RPMI7951 (cell line): ENCODE measurements at regions not wholly inside any gene's neighbourhood (a gene's known extent, or its start where the extent isn't known, plus 50 kb on each side); places are given as distances from the start of the nearest gene placed in this dataset.

Source experiments
- DNase-seq: peaks from one replicate; pipeline ENCODE4 v3.0.0-alpha.2; 2012; ENCODE audit warnings: low read depth

DNA sequence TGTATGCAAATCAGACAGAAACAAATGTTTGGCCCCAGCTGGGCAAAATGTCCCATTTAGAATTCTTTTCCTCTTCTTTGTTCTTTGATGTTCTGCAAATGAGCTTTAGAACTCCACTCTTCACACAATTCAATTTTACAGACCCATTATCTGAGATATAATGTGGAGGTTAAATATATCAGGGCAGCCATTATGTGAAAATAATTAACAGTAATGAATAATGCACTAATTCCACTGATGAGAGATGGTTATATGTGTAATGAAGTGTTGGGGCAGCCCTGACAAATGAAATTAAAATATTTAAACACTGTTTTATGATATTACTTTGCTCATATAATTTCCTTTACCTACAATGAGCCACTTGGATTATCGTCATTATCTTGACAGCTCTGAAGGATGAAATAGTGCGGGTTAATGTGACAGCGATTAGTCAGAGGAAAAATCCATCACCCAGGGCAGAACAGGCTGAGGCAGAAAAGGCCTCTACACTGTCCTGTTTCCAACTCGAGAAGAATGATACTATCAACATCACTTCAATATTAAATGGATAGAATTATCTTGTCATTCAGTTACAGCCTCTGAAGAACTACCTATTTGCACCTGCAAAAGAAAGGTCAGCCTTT is 321.1 kb downstream of the RBM26 start:
- DNase-seq: no peak

DNA sequence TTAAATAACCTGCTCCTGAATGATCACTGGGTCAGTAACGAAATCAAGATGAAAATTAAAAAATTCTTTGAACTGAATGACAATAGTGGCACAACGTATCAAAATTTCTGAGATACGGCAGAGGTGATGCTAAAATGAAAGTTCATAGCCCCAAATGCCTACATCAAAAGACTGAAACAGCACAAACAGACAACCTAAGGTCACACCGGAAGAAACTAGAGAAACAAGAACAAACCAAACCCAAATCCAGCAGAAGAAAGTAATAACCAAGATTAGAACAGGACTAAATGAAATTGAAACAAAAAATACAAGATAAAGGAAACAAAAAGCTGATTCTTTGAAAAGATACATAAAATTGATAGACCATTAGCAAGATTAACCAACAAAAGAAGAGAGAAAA is 324.1 kb downstream of the RBM26 start:
- DNase-seq: no peak

DNA sequence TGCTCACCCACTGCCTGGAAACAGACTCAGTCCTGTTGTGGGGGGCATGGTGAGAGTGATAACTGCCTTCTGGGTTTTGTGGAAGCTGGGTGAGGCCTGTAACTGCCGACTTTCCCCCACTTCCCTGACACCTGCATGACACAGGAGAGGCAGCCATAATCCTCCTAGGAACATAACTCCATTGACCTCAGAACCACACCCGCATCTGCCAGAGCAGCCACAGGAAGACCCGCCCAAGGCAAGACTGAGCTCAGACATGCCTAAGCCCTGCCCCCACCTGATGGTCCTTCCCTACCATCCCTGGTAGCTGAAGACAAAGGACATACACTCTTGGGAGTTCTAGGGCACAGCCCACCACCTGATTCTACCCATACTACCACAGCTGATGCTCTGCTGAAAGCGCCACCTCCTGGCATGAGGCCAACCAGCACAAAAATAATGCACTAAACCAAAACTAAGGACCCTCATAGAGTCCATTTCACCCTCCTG is 326.7 kb downstream of the RBM26 start:
- DNase-seq: no peak

DNA sequence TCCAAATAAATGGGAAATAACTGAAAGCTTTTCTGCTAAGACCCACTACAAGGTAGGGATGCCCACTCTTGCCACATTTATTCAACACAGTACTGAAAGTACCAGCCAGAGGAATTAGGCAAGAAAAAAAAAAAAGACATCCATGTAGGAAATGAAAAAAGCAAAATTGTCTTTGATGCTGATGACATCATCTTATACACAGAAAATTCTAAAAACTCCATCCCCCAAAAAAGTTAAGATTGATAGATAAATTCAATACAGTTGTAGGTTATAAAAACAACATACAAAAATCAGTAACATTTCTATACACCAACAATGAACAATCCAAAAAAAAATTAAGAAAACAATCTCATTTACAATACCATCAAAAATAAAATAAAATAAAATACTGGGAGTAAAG is 330.4 kb downstream of the RBM26 start:
- DNase-seq: no peak

DNA sequence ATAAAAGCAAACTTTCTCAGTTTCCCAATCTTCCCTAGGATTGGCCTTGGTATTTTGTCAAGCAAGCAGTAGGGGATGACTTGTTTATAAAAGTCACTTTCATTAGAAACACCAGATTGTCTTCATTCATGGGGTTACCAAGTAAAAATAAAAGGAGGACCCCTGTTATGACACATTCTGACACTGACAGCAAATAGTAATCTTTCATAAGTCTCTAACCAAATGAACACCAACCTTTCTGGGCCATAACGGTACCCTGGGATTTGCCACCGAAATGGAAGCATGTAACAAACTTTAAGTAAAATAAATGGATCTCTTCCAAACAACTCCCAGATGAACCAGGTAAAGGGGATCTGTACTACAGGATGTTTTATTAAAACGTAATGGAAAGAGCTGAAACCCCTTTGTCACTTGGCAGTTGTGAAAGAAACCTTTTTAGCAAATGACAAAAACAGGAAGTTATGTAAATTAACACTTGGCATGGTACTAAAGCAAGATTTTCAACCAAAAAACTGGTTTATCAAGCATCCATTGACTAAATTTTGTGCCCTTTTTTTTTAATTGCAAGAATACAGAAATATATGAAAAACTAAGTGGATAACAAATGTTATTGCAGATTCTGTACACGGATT is 335.6 kb downstream of the RBM26 start:
- no peak for DNase-seq

DNA sequence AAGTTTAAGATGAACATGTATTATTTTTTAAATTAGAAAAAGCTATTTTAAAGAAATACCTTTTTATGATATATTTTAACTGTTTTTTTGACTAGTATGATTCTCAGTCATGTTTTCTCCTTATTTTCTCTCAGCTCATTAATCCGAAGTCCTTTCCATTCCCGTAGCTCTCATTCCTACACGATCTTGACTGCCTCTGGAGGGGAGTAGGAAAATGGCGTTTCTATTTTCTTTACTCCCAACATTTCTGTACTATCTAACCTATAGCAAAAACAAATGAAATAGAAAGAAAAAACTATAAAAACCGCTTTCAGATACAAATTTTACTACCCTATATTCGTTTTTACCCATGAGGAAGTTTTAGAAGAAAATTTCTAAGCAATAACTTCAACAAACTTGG is 343.8 kb downstream of the RBM26 start:
- peak; percentile 1 for DNase-seq

DNA sequence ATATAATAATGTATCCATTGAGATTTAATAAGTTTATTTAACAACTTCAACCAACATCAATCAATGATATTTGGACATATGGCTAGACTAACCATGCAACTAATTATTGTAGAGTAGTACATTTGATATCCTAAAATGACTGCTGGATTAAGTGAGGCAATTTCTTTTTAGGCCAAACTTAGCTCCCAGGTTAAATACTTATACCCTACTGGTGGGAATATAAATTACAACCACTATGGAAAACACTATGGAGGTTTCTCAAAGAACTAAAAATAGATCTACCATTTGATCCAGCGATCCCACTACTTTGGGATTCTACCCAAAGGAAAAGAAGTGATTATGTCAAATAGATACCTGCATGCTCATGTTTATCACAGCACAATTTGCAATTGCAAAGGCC is 345.8 kb downstream of the RBM26 start:
- DNase-seq: no peak

DNA sequence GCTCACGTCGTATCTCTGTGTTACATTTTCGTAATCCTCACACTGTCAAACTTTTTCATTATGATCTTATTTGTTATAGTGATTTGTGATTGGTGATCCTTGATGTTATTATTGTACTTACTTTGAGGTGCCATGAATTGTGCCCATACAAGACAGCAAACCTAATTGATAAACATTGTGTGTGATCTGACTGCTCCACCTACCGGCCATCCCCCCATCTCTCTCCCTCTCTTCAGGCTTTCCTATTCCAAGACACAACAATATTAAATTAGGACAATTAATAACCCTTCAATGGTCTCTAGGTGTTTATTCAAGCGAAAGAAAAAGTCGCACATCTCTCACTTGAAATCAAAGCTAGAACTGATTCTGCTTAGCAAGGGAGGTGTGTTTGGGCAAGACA is 349.3 kb downstream of the RBM26 start:
- DNase-seq: no peak

DNA sequence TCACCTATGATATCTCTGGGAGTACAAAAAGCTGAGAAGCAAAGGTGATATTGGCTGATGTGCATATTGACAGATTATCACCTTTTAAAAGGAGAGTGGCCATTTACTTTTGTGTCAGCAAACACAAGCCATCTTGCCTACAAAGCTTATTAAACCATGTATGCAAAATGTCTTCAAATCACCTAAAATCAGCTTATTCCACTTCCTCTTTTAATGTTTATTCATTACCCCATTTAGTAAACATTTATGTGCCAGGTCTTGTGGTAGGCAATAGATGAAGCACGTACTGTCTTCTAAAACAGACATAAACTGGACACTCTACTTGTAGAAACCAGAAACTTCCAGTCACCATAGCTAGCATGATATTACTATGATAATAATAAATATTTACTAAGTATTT is 354.6 kb downstream of the RBM26 start:
- no peak for DNase-seq

DNA sequence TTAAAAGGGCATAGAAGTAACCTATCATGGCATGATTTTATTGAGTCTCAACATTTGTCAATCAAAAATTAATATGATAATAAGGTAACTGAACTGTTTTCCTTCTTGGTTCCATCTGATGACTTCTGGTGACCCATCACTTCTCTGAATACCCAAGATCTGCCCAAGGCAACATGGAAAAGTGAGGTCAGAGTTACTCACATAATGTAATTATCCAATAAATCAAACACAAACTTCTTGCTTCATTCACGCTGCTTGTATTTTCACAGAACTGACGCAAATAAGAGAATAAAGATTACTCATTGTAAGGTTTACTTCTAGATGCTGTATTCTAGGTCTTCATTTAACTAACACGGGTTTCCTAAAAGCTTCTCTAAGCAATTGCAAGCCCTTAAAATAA is 361.6 kb downstream of the RBM26 start:
- no peak for DNase-seq

DNA sequence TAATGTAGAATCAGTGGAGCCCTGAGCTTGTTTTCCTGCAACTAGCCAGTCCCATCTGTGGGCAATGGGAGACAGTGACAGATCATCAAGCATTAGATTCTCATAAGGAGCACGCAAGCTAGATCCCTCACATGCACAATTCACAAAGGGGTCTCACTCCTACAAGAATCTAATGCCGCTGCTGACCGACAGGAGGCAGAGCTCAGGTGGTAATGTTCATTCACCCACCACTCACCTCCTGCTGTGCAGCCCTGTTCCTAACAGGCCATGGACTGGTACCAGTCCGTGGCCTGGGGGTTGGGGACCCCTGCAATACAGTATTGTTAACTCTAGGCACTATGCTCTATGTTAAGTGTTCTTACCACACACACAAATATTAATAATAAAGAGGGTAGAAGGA is 362.8 kb downstream of the RBM26 start:
- no peak for DNase-seq

DNA sequence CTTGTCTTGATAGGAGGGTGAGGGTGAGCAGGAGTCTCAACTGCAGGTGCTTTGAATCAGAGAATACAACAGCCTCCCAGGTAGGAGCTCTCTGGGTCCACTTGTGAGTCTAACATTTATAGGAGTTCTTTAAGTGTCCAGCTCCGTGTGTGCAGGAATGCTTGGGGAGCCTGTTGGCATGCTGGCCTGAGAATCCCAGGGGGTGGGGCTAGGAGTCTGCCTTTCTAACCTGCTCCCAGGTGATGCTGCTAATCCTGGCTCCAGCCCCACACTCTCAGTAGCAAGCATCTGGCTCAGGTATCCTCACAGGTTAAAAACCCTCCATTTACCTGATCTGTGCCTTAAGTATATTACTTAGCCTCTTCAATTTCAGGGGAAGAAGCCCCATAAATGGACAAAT is 368.9 kb downstream of the RBM26 start:
- no peak for DNase-seq

DNA sequence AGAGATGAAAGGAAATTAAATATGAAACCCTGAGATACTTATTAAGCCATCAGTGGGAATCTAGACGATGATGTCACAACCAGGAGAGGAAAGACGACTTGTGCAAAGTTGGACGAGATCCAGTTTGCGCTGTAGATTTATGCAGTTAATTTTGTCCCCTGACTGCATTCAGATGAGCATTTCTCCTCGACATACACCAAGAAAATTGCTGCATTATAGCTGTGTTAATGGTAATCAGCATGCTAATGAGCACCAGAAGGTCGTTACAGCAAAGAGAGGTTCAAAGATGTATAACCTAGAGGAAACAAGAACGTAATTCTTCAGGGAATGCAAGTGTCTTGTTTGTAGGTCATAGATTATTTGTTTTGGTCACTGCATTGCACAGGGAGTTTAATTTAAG is 371.7 kb downstream of the RBM26 start:
- no peak for DNase-seq

DNA sequence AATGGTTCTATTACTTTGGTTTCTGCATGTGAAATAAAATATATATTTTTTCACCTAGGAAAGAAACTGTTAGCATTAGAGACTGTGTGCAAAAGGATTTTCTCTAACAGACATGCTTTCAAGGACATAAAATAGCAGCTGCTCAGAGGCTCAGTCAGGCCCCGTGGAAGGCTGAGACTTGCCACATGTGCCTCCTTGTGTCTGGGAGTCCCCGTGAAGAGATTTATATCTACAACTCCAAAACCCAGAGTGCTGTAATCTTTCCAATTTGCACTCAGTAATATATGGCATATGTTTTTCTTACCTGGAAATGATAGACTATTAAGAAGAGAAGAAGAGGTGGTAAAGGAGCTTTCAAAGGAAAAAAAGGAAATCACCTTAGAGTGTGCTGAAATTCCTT is 371.6 kb upstream of the OBI1 start:
- no peak for DNase-seq

DNA sequence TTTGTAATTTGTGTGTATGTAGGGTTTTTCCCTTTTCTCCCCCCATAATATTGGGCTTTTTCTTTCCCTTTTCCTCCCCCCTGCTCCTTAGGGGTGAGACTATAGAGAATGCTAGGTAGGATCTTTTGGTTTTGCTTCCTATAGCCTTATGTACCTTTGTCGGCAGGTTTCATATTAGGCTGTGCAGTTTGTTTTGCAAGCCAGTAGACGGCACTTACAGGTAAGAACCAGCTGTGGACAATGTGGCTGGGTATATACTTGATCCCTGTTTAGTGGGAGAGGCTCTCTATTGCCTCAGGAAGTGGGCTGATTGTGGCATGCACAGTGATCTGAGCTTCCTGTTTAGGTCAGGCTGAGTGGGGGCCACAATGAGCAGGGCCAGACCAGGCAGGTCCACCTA is 359.2 kb upstream of the OBI1 start:
- DNase-seq: no peak

DNA sequence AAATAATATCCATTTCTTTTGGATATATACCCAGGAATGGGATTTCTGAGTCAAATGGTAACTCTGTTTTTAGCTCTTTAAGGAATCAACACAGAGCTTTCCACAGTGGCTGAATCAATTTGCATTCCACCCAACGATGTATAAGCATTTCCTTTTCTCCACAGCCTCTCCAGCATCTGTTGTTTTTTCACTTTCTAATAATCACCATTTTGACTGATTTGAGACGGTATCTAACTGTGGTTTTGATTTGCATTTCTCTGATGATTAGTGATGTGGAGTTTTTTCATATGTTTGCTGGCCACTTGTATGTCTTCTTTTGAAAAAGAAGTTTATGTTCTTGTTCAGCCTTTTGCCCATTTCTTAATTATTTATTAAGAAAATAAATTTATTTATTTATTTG is 352.2 kb upstream of the OBI1 start:
- no peak for DNase-seq

DNA sequence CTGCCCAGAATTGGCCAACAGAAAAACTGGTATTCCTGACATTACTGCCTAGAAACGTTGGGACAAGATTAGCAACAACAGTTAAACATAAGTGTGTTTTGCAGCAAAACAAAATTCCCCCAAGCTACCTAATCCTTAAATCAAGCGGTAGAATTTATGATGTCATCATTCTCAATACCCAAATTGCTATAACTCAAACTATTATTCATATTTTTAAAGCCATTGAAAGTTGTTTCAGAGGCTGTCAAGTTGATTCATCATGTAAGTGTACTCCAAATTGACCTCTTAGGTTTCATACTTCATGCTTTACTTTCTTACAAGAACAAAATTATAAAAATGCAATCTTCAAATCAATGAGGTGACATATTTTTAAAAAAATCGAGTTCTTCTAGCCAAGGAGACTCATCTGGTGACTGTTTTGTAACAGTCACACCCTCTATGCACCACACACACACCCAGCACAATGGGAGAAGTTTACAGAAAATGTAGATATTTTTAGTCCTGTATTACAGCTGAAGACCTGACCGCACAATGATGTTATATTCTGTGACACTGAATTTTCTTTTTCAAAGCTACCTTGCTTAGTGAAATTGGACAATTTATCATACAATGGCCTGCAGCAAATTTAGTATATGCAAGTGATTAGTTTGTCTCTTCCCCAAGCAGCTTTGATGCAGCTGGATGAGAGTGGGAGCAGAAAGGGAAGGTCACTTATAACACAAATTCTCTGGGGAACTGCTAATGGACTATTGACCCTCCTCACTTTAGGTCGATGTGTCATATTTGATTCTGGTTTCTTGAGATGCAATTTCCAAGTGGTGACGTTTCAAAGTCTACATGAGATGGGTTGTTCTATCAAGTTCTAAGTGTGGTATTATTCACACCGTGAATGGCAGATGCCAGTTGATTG is 345.3 kb upstream of the OBI1 start:
- DNase-seq: no peak

DNA sequence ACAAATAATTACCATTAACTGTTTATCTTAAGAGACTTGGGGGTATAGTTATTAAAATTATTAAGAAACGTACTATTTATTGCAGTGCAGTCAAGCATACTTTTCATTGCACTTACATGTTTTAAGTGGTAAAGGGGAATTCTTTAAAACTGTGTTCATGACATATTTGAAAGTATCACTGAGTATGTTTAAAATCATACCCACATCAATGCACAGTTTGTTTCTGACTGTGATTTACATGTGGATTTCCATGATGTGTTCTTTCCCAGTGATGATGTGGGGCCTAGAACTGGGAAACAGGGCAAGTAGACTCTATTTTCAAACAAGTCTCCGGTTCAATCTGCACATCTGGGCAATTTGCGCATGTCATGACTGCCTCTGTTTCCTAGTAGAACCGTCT is 340.5 kb upstream of the OBI1 start:
- DNase-seq: no peak

DNA sequence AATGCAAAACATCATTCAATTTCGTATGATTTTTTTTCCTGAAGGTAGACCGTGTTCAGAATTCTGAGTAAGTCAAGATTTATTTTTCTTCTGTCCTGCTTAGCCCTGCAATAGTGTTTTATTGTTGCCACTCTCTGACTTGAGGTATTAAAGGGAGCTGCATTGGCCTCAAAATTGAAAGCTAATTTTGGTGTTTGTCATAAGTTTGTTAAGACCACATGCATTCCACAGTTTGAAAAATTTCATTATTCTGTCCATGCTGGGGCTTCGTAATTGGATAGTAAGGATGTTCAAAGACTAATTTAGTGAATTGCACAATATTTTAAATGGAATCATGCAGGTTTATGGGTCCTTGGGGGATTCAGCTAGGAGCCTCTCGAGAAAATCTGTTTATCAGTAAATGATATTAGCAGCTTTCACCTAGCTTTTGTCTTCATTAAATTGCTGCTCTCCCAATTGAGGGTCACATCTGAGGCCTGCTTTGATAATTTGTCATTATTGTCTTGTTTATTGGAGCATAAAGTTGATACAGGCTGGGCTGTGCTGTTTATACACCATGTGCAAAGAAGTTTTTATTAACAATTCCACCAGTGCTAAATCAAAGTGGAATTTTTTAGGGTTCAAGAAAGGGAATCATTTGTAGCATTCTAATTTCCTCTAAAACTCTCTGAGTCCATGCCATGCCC is 339.8 kb upstream of the OBI1 start:
- no peak for DNase-seq

DNA sequence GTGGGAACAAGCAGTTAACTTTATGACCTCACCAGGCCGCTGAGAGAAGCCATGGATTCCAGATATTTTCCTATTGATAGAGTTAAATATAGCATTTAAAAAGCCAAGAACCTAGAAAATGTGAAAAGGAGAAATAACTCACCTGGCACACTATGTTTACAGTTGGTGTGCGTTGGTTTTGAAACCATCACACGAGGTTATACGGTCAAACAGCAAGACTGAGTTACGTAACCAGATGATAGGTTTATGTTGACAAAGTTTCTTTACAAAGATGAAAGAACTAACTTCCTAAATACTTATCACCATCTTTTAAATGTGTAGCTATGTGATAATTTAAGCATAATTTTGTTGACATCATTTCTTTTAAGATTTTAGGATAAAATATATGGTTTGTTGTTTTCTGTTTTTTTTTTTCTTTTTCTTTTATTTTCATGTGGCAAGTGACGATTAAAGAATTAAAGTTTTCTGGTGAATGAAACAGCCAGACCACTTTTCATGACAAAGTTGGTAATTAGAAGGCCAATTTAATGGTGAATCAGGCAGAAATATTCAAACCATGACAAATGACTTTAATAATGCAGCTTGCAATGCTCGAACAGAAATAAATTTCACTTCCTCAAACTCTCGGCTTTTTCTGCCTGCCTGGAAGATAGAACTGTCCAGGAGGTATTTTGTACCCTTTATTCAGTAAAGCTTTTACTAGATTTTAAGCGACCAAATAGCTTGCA is 339.1 kb upstream of the OBI1 start:
- DNase-seq: no peak

DNA sequence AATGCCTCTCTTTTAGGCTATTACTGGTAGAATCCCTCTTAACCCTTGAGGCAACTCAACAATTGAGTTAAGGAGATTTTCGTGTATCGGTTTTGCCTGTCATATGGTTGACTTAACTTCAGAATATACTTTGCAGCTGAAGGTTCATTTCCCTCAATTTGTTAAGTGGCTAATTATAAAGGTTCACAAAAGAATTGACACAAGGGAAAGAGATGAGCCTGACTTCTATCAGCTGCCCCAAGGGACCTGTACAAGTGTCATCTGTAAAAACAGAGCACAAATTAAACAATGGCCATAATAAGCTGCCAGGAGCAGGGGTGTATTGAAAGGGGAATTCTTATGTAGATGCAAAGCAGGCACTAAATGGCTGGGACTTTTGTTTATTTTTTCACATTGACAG is 334.8 kb upstream of the OBI1 start:
- DNase-seq: no peak

DNA sequence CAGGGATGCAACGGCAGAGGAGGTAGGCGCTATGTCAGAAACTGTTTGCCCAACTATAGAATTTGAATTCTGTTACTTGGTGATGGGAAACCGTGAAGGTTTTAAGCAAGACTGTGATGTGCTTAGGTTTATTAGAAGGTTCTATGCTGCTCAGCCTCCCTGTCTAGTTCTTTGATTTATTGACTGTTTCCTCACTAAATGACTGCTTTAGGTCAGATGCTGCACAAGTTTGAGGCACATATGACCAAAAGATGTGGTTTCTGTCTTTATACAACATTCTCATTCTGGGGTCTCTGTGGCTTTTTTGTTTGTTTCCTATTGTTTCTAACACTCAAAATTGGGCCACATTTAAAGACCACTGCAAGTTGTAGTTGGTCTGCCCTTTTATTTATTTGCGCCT is 323.0 kb upstream of the OBI1 start:
- no peak for DNase-seq
